ENCODE measurements at regions not wholly inside any gene's neighbourhood (a gene's known extent, or its start where the extent isn't known, plus 50 kb on each side); places are given as distances from the start of the nearest gene placed in this dataset.
"Not testable (repeated sequence)": the region's sequence is repeated elsewhere in the genome, so short reads cannot be mapped to it uniquely, and the experiment has no call there.

DNA sequence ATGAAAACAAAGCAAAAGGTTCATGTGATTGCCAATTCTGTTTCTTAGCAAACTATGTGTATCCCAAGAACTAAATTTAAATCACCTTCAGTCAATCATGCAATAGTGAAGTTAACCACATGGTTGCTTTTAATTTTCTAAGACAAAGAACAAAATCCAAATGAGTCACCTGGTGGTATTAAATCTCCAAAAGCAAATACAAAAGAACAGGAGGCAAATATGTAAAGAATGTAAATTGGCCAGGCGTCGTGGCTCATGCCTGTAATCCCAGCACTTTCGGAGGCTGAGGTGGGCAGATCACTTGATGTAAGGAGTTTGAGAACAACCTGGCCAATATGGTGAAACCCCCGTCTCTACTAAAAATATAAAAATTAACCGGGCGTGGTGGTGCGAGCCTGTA lies 54.2 kb upstream of the PIK3R4 start:
- DNase-seq (ENCODE audit: low read depth, low spot score) = no peak
- TF ChIP-seq, protein P1, sequence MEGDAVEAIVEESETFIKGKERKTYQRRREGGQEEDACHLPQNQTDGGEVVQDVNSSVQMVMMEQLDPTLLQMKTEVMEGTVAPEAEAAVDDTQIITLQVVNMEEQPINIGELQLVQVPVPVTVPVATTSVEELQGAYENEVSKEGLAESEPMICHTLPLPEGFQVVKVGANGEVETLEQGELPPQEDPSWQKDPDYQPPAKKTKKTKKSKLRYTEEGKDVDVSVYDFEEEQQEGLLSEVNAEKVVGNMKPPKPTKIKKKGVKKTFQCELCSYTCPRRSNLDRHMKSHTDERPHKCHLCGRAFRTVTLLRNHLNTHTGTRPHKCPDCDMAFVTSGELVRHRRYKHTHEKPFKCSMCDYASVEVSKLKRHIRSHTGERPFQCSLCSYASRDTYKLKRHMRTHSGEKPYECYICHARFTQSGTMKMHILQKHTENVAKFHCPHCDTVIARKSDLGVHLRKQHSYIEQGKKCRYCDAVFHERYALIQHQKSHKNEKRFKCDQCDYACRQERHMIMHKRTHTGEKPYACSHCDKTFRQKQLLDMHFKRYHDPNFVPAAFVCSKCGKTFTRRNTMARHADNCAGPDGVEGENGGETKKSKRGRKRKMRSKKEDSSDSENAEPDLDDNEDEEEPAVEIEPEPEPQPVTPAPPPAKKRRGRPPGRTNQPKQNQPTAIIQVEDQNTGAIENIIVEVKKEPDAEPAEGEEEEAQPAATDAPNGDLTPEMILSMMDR (IDR thresholded peaks at IDR 0.05; ENCODE audit: insufficient read depth, low read length, missing control alignments) = no peak
- ChIA-PET POLR2A (no interaction called here), CTCF (no interaction called here)
- no peak overlapping the region for H3K4me3 ChIP-seq (ENCODE audit: low read depth, low read length)

DNA sequence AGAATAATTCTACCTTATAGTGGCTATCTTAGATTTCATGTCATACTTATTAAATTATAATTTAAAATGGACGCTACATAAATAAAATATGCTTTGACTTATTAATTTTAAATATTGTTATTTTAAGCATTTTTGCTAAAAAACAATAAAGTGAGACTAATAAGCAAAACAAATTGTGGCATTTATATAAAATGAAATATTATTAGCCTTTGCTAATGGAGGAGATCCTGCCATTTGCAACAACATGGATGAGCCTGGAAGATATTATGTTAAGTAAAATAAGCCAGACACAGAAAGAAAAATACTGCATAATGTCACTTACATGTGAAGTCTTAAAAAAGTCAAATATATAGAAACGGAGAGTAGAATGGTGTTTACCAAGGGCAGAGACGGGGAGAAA lies 54.8 kb upstream of the PIK3R4 start:
- ChIA-PET CTCF (no interaction called here), POLR2A (no interaction called here)

DNA sequence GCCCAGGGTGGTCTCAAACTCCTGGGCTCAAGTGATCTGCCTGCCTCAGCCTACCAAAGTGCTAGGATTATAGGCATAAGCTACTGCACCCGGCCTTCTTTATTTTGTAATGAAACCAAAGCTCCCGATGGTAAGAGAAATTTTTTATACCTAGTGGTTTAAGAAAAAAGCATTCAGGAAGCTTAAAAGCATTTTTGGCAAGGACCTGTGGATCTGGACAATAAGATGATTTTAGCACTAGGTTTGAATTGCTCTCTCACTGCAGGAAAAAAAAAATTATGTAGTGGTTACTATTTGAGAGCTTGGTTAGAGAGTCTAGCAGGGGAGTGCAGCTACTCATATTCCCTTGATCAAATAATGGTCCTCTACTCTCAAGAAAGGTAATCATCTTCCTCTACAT lies 64.9 kb upstream of the PIK3R4 start:
- POLR2A ChIA-PET = no interaction called here
- TF ChIP-seq, protein P1 (IDR thresholded peaks at IDR 0.05; ENCODE audit: insufficient read depth, low read length, missing control alignments) = no peak
- H3K4me3 ChIP-seq (ENCODE audit: low read depth, low read length) = no peak overlapping the region
- CTCF ChIA-PET = no interaction called here
- no peak for DNase-seq (ENCODE audit: low read depth, low spot score)

More for the DNA sequence above, 54.8 kb upstream of the PIK3R4 start:
- H3K4me3 ChIP-seq (ENCODE audit: low read depth, low read length) = no peak overlapping the region
- DNase-seq (ENCODE audit: low read depth, low spot score) = no peak
- TF ChIP-seq, protein P1 (IDR thresholded peaks at IDR 0.05; ENCODE audit: insufficient read depth, low read length, missing control alignments) = no peak

DNA sequence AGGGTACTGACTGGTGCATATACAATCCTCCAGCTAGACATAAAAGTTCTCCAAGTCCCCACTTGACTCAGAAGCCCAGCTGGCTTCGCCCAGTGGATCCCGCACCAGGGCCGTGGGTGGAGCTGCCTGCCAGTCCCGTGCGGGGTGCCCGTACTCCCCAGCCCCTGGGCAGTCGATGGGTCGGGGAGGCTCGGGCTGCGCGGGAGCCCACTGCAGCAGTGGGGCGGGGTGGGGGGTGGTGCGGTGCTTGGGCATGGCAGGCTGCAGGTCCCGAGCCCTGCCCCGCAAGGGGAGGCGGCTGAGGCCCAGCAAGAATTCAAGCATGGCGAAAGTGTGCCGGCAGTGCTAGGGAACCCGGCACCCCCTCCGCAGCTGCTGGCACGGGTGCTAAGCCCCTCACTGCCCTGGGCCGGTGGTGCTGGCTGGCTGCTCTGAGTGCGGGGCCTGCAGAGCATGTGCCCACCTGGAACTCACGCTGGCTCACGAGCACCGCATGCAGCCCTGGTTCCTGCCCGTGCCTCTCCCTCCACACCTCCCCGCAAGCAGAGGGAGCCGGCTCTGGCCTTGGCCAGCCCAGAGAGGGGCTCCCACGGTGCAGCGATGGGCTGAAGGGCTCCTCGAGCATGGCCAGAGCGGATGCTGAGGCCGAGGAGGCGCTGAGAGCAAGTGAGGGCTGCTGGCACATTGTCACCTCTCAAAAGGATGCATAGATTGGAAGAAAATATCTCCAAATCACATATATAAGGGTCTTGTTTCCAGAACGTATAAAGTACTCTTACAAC lies 68.3 kb upstream of the PIK3R4 start:
- TF ChIP-seq, protein P1 (IDR thresholded peaks at IDR 0.05; ENCODE audit: insufficient read depth, low read length, missing control alignments) = no peak
- POLR2A ChIA-PET = no interaction called here
- H3K4me3 ChIP-seq (ENCODE audit: low read depth, low read length) = no peak overlapping the region
- CTCF ChIA-PET = no interaction called here
- DNase-seq (ENCODE audit: low read depth, low spot score) = no peak

DNA sequence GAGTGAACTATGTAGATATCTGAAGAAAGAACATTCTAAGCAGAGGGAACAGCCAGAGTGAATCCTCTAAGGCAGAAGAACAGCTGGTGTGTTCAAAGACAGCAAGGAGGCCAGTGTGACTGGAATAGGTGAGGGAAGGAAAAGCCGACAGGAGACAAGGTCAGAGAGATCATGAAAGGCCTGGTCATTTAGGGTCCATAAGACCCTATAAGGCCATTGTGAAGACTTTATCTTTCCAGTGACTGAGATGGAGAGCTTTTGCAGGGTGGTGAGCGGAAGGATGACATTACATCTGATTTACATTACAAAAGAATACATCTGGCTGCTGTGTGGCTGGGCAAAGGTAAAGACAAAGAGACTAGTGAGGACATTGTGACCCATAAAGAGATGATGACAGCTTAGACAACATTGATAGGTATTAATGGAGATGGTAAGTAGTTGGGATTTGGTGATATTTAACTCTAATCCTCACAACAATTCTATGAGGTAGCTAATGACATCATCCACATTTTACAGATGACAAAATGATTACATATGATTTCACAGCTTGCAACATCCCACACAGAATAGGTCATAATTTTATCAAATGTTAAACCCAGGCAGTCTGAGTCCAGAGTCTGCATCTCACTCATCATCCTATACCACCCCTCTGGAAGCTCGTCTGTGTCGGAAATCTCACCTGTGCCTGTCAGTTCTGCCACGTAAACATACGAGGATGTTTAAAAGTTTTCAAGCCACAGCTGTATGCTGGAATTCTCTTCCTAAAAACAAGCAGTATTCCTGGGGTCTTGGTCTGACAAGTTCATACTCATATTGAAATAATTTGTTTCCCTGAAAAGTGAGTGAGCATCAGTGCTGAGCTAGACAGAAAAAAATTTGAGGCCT lies 70.2 kb upstream of the PIK3R4 start:
- no peak for DNase-seq (ENCODE audit: low read depth, low spot score)
- POLR2A ChIA-PET = no interaction called here
- CTCF ChIA-PET = no interaction called here
- H3K4me3 ChIP-seq (ENCODE audit: low read depth, low read length) = no peak overlapping the region
- TF ChIP-seq, protein P1 (IDR thresholded peaks at IDR 0.05; ENCODE audit: insufficient read depth, low read length, missing control alignments) = no peak

DNA sequence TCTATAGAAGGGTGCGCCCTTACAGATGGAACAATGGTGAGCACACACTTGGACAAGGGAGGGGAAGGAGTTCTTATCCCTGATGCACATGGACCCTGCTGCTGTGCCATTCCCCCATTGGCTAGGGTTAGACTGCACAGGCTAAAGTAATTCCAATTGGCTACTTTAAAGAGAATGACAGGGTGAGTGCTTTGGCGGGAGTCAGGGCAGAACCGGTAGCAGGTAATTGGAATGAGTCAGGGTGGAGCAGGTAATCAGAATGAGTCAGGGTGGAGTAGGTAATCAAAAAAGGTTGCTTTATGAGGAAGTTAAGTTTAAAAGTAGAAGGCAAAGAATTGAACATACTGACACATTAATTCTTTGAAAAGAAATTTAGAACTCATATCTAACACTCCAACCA lies 71.4 kb upstream of the PIK3R4 start:
- H3K4me3 ChIP-seq (ENCODE audit: low read depth, low read length); POLR2A ChIA-PET; CTCF ChIA-PET; DNase-seq (ENCODE audit: low read depth, low spot score): not testable (repeated sequence)
